H1 (cell line): ENCODE measurements at regions not wholly inside any gene's neighbourhood (a gene's known extent, or its start where the extent isn't known, plus 50 kb on each side); places are given as distances from the start of the nearest gene placed in this dataset.

Experiments used
- CTCF ChIA-PET: fragments of 300-600 bp; sonication (Branson Sonifier 250); formaldehyde crosslinking; loops from one replicate; lab custom pipeline; 2021; ENCODE audit not compliant: partially characterized antibody; lab: Charles Lee
- POLR2A ChIA-PET: fragments of 300-600 bp; sonication (Branson Sonifier 250); formaldehyde crosslinking; loops from one replicate; lab custom pipeline; 2021; ENCODE audit warnings: inconsistent platforms; ENCODE audit not compliant: partially characterized antibody; lab: Charles Lee
- DNase-seq, 2 experiments: peaks; one replicate each; pipeline versions ENCODE4 v3.0.0 to v3.0.0-alpha.2; 2010 to 2022; ENCODE audit warnings: low spot score in 2 of 2, low read depth in 1 of 2, mixed read lengths in 1 of 2
- FAIRE-seq: peaks from 2 replicates; lab custom pipeline; 2011; peaks lifted over from hg19 to GRCh38; lab: Jason Lieb, UNC
- H2AFZ ChIP-seq: 2 replicates; pipeline ENCODE4 v1.8.1; 2012; ENCODE audit warnings: low read length, inconsistent platforms
- H2AK5ac ChIP-seq: 2 replicates; pipeline ENCODE4 v1.6.1; 2013; ENCODE audit warnings: low read depth, low read length
- H2BK120ac ChIP-seq: replicated peaks from 2 replicates; pipeline ENCODE3; 2013; ENCODE audit warnings: low read depth, low read length, inconsistent platforms
- H2BK12ac ChIP-seq: 2 replicates; pipeline ENCODE4 v1.6.1; 2013; ENCODE audit warnings: low read depth, low read length
- H2BK15ac ChIP-seq: 2 replicates; pipeline ENCODE4 v1.6.1; 2013; ENCODE audit warnings: low read length
- H2BK20ac ChIP-seq: 2 replicates; pipeline ENCODE4 v1.6.1; 2013; ENCODE audit warnings: low read length
- H2BK5ac ChIP-seq: 2 replicates; pipeline ENCODE4 v1.6.1; 2013; ENCODE audit warnings: low read depth, low read length
- H3K14ac ChIP-seq: 2 replicates; pipeline ENCODE4 v1.6.1; 2013; ENCODE audit warnings: inconsistent platforms; ENCODE audit not compliant: insufficient read length
- H3K18ac ChIP-seq: 2 replicates; pipeline ENCODE4 v1.6.1; 2013; ENCODE audit warnings: low read length; ENCODE audit errors: extremely low read depth
- H3K23ac ChIP-seq: 2 replicates; pipeline ENCODE4 v1.6.1; 2013; ENCODE audit warnings: inconsistent platforms; ENCODE audit not compliant: insufficient read length
- H3K23me2 ChIP-seq: 2 replicates; pipeline ENCODE4 v1.6.1; 2013; ENCODE audit warnings: low read depth, low read length
- H3K27ac ChIP-seq: 2 replicates; pipeline ENCODE4 v1.6.1; 2011; ENCODE audit warnings: low read depth, low read length, inconsistent platforms
- H3K27me3 ChIP-seq, 4 experiments: replicated peaks in 1 of 4; 1 replicate in 1 of 4; 2 replicates in 3 of 4; pipeline versions ENCODE4 v1.6.1 to v1.8.1; 2011 to 2013; ENCODE audit warnings: low read length in 3 of 4, mild to moderate bottlenecking in 3 of 4, inconsistent platforms in 2 of 4, mixed read lengths in 2 of 4, moderate library complexity in 1 of 4; ENCODE audit not compliant: control insufficient read depth in 3 of 4, insufficient read depth in 3 of 4; ENCODE audit errors: extremely low read depth in 1 of 4
- H3K36me3 ChIP-seq, 4 experiments: 2 replicates each; pipeline versions ENCODE4 v1.6.1 to v1.8.1; 2011 to 2013; ENCODE audit warnings: mild to moderate bottlenecking in 4 of 4, low read length in 3 of 4, moderate library complexity in 2 of 4, control low read depth in 1 of 4, inconsistent platforms in 1 of 4; ENCODE audit not compliant: insufficient read depth in 4 of 4, control insufficient read depth in 2 of 4
- H3K4ac ChIP-seq: replicated peaks from 2 replicates; pipeline ENCODE3; 2013; ENCODE audit warnings: low read length, low read depth, mixed read lengths, inconsistent platforms; ENCODE audit not compliant: insufficient read length
- H3K4me1 ChIP-seq, 4 experiments: replicated peaks in 1 of 4; 1 replicate in 1 of 4; 2 replicates in 3 of 4; pipeline versions ENCODE4 v1.6.1 to v1.8.1; 2011 to 2013; ENCODE audit warnings: low read length in 3 of 4, inconsistent platforms in 2 of 4, mixed read lengths in 1 of 4; ENCODE audit not compliant: insufficient read depth in 4 of 4, control insufficient read depth in 3 of 4
- H3K4me2 ChIP-seq, 2 experiments: 2 replicates each; pipeline versions ENCODE4 v1.6.1 to v1.8.1; 2011 to 2013; ENCODE audit warnings: low read depth in 2 of 2, low read length in 2 of 2, control low read depth in 1 of 2, inconsistent platforms in 1 of 2, mild to moderate bottlenecking in 1 of 2; ENCODE audit not compliant: insufficient read depth in 1 of 2
- H3K4me3 ChIP-seq, 4 experiments: fragments of 200-600, 300-600 bp in 1 of 4; sonication (generic), shearing (Covaris generic), sonication (Bioruptor Twin) in 1 of 4; 2 replicates each; pipeline versions ENCODE4 v1.5.1 to v1.8.1; 2011 to 2016; ENCODE audit warnings: low read length in 4 of 4, low read depth in 3 of 4, control low read depth in 2 of 4, inconsistent platforms in 2 of 4, mild to moderate bottlenecking in 2 of 4, mixed read lengths in 1 of 4, moderate library complexity in 1 of 4; ENCODE audit not compliant: insufficient read depth in 2 of 4; ENCODE audit errors: extremely low read depth in 1 of 4
- H3K56ac ChIP-seq: replicated peaks from 2 replicates; pipeline ENCODE3; 2013; ENCODE audit warnings: low read depth, mild to moderate bottlenecking, mixed read lengths, low read length, inconsistent platforms; ENCODE audit not compliant: insufficient read length
- H3K79me1 ChIP-seq: 2 replicates; pipeline ENCODE4 v1.6.1; 2013; ENCODE audit warnings: low read depth, low read length, control low read depth
- H3K79me2 ChIP-seq, 2 experiments: 2 replicates each; pipeline versions ENCODE4 v1.6.1 to v1.8.1; 2012 to 2013; ENCODE audit warnings: low read length in 2 of 2, mild to moderate bottlenecking in 2 of 2, inconsistent platforms in 1 of 2; ENCODE audit not compliant: insufficient read depth in 2 of 2, control insufficient read depth in 1 of 2
- H3K9ac ChIP-seq, 4 experiments: replicated peaks in 1 of 4; 1 replicate in 1 of 4; 2 replicates in 3 of 4; pipeline versions ENCODE4 v1.6.1 to v1.8.1; 2011 to 2013; ENCODE audit warnings: low read depth in 3 of 4, low read length in 3 of 4, control low read depth in 2 of 4, mild to moderate bottlenecking in 2 of 4, moderate library complexity in 2 of 4, inconsistent platforms in 1 of 4; ENCODE audit errors: extremely low read depth in 1 of 4
- H3K9me3 ChIP-seq, 2 experiments: 2 replicates each; pipeline versions ENCODE4 v1.6.1 to v1.8.1; 2012 to 2013; ENCODE audit warnings: mild to moderate bottlenecking in 2 of 2, moderate library complexity in 2 of 2, control low read depth in 1 of 2, inconsistent platforms in 1 of 2, low read depth in 1 of 2, low read length in 1 of 2, mixed read lengths in 1 of 2; ENCODE audit not compliant: insufficient read depth in 2 of 2
- H4K20me1 ChIP-seq, 2 experiments: replicated peaks in 1 of 2; 2 replicates each; pipeline versions ENCODE3 to v1.8.1; 2011 to 2013; ENCODE audit warnings: inconsistent platforms in 2 of 2, low read length in 2 of 2, mild to moderate bottlenecking in 1 of 2; ENCODE audit not compliant: insufficient read depth in 2 of 2, control insufficient read depth in 1 of 2
- H4K5ac ChIP-seq: 2 replicates; pipeline ENCODE4 v1.6.1; 2013; ENCODE audit warnings: low read length, low read depth, mixed read lengths, inconsistent platforms; ENCODE audit not compliant: insufficient read length
- H4K8ac ChIP-seq: 2 replicates; pipeline ENCODE4 v1.8.0; 2013; ENCODE audit warnings: mild to moderate bottlenecking, moderate library complexity, low read length, inconsistent platforms; ENCODE audit not compliant: insufficient read depth; ENCODE audit errors: extremely low read depth
- H4K91ac ChIP-seq: replicated peaks from 2 replicates; pipeline ENCODE3; 2013; ENCODE audit warnings: low read length, mixed read lengths, inconsistent platforms; ENCODE audit not compliant: insufficient read length
- CTBP2 ChIP-seq: IDR thresholded peaks from 2 replicates; pipeline ENCODE4 v1.7.0; 2011; ENCODE audit warnings: borderline replicate concordance, mild to moderate bottlenecking, moderate library complexity, mixed read lengths, low read length; ENCODE audit not compliant: insufficient read depth, insufficient read length
- FOSL1 ChIP-seq: IDR thresholded peaks from 2 replicates; pipeline ENCODE4 v1.6.1; 2011; ENCODE audit warnings: mild to moderate bottlenecking, low read depth, low read length, moderate library complexity; ENCODE audit not compliant: insufficient read depth
- HDAC2 ChIP-seq, 2 experiments: fragments of 300-600 bp in 1 of 2; sonication (generic) in 1 of 2; IDR thresholded peaks; 2 replicates each; pipeline ENCODE4 v1.6.1; 2011 to 2012; ENCODE audit warnings: low read depth in 2 of 2, low read length in 2 of 2, mild to moderate bottlenecking in 2 of 2, moderate library complexity in 2 of 2, borderline replicate concordance in 1 of 2, inconsistent platforms in 1 of 2
- POU5F1 ChIP-seq: IDR thresholded peaks from 2 replicates; pipeline ENCODE4 v1.6.1; 2011; ENCODE audit warnings: low read depth, mild to moderate bottlenecking, low read length, moderate library complexity
- RXRA ChIP-seq: IDR thresholded peaks from 2 replicates; pipeline ENCODE4 v1.6.1; 2011; ENCODE audit warnings: low read depth, mild to moderate bottlenecking, low read length, moderate library complexity; ENCODE audit not compliant: insufficient read depth
- SP4 ChIP-seq: IDR thresholded peaks from 2 replicates; pipeline ENCODE4 v1.6.1; 2012; ENCODE audit warnings: low read length, inconsistent platforms
- SRF ChIP-seq: IDR thresholded peaks from 2 replicates; pipeline ENCODE4 v1.6.1; 2011; ENCODE audit warnings: mild to moderate bottlenecking, low read depth, low read length, moderate library complexity
- SUZ12 ChIP-seq: fragments of 200-600 bp; sonication (generic); IDR thresholded peaks from 2 replicates; pipeline ENCODE4 v1.6.1; 2012; ENCODE audit warnings: mild to moderate bottlenecking, inconsistent platforms, low read length, moderate library complexity, mixed read lengths
- TAF1 ChIP-seq: IDR thresholded peaks from 2 replicates; pipeline ENCODE4 v1.6.1; 2011; ENCODE audit warnings: mild to moderate bottlenecking, low read depth, low read length
- TBP ChIP-seq: IDR thresholded peaks from 2 replicates; pipeline ENCODE4 v1.6.1; 2011; ENCODE audit warnings: low read depth, low read length, improper control_type of control experiment
- ZNF274 ChIP-seq: IDR thresholded peaks from 2 replicates; pipeline ENCODE4 v1.7.0; 2012; ENCODE audit warnings: low read length, borderline replicate concordance; ENCODE audit errors: extremely low read depth
- WGBS, 2 experiments: shearing (Covaris generic) in 1 of 2; methylation state at CpG; one replicate each; pipeline versions ENCODE4 v1.1.6 to v1.1.7; 2013 to 2015; ENCODE audit warnings: low lambda C conversion rate in 2 of 2, mixed read lengths in 2 of 2, inconsistent platforms in 1 of 2, low coverage in 1 of 2, missing lambda C conversion rate in 1 of 2; ENCODE audit not compliant: insufficient replicate concordance in 2 of 2, insufficient coverage in 1 of 2, insufficient read length in 1 of 2; ENCODE audit errors: extremely low coverage in 1 of 2, missing lambda C conversion rate in 1 of 2; 5-methylcytosine and 5-hydroxymethylcytosine counted together
- TF ChIP-seq, protein P1 (sequence below): IDR thresholded peaks from 2 replicates; pipeline ENCODE4 v1.6.1; 2011; ENCODE audit warnings: low read depth, mild to moderate bottlenecking, low read length; ENCODE audit not compliant: insufficient read depth

- Histone ChIP-seq H2BK5ac (no peak overlapping the region), H3K27ac (no peak overlapping the region), H3K9me3 (no peaks in the 10 kb centered on the region), H2AFZ (no peak overlapping the region), H4K5ac (no peak overlapping the region), H3K4me2 (no peak overlapping the region), H4K91ac (no peak overlapping the region), H3K4me3 (no peak overlapping the region), H2BK120ac (no peak overlapping the region), H3K79me1 (no peaks in the 10 kb centered on the region), H3K4me1 (no peaks in the 10 kb centered on the region; a peak in 1 of 7 replicates), H2AK5ac (no peak overlapping the region), H2BK15ac (no peak overlapping the region), H3K18ac (no peak overlapping the region), H4K20me1 (no peaks in the 10 kb centered on the region), H3K56ac (no peak overlapping the region), H3K27me3 (no peaks in the 10 kb centered on the region; a peak in 2 of 7 replicates), H3K9ac (no peak overlapping the region), H3K14ac (no peak overlapping the region), H3K23me2 (no peaks in the 10 kb centered on the region; the same call in 1 of the 2 replicates), H2BK20ac (no peak overlapping the region), H4K8ac (no peak overlapping the region), H3K23ac (no peak overlapping the region), H3K79me2 (no peaks in the 10 kb centered on the region), H3K36me3 (no peaks in the 10 kb centered on the region), H2BK12ac (no peak overlapping the region), H3K4ac (no peak overlapping the region)
- 88% methylated on average over 3 of the region's 3 CpGs; no CpG with 5 or more reads in 1 of the 2 experiments for WGBS, 2 experiments
- no peak for FAIRE-seq
- ChIA-PET CTCF (interaction anchor here (0.9 to 1.3 kb wide), 2 partner anchors 9 to 97 kb away, joined by 3 to 4 read pairs; no protein-coding TSS in a partner anchor), POLR2A (interaction anchor here (1.2 kb wide), 1 partner anchor 216 kb away, joined by 3 read pairs; no protein-coding TSS in a partner anchor)
- no peak for DNase-seq
- TF ChIP-seq HDAC2 (IDR thresholded peaks at IDR 0.05; ENCODE audit: borderline replicate concordance in 1 of 2, low read depth in 2 of 2, low read length in 2 of 2) (no peak), SP4 (no peak), SRF (no peak), ZNF274 (no peak), TAF1 (no peak), SUZ12 (no peak), FOSL1 (no peak), POU5F1 (no peak), CTBP2 (no peak), TBP (no peak), RXRA (no peak)
- TF ChIP-seq, protein P1, sequence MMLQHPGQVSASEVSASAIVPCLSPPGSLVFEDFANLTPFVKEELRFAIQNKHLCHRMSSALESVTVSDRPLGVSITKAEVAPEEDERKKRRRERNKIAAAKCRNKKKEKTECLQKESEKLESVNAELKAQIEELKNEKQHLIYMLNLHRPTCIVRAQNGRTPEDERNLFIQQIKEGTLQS, result no peak
Observed at GRCh38 chr20:51208162-51208561, 185.3 kb upstream of the KCNG1 start.
